ENCODE measurements at regions not wholly inside any gene's neighbourhood (a gene's known extent, or its start where the extent isn't known, plus 50 kb on each side); places are given as distances from the start of the nearest gene placed in this dataset.

GRCh38 chr21:22288885-22289499 lies 1290.8 kb downstream of the NCAM2 start:
- no peaks in the 10 kb centered on the region for H3K9me3 ChIP-seq (ENCODE audit: control insufficient read depth in 1 of 2, low read length in 2 of 2)
- POLR2A ChIA-PET (ENCODE audit: partially characterized antibody) = no interaction called here
- no peaks in the 10 kb centered on the region for H3K4me1 Mint-ChIP-seq
- no peaks in the 10 kb centered on the region for H3K27me3 ChIP-seq (ENCODE audit: insufficient read depth, low read length)
- no peak overlapping the region for H3K27ac ChIP-seq (ENCODE audit: low read depth, low read length)
- no peaks in the 10 kb centered on the region for H3K36me3 Mint-ChIP-seq
- peaks cover 0 to 13% (median 5%) of the 10 kb centered on the region in 8 donors for H3K9me3 Mint-ChIP-seq
- CTCF ChIA-PET (ENCODE audit: partially characterized antibody) = no interaction called here
- no peak for DNase-seq
- H3K27ac Mint-ChIP-seq = no peak overlapping the region
- H3K4me3 ChIP-seq (ENCODE audit: low read length in 2 of 2) = no peak overlapping the region
- intact Hi-C loops (cut with micrococcal nuclease) = no loop called here
- no peaks in the 10 kb centered on the region for H3K36me3 ChIP-seq (ENCODE audit: insufficient read depth, low read length)
- no peaks in the 10 kb centered on the region for H3K4me1 ChIP-seq (ENCODE audit: insufficient read depth, low read length)
- H3K27me3 Mint-ChIP-seq = no peaks in the 10 kb centered on the region
- no peak overlapping the region for H3K4me3 Mint-ChIP-seq

GRCh38 chr21:22292144-22292543 lies 1293.9 kb downstream of the NCAM2 start:
- Mint-ChIP-seq H3K27me3 (no peaks in the 10 kb centered on the region), H3K27ac (no peak overlapping the region), H3K4me1 (no peaks in the 10 kb centered on the region), H3K4me3 (no peak overlapping the region), H3K36me3 (no peaks in the 10 kb centered on the region), H3K9me3 (peaks cover 0 to 6% (median 3%) of the 10 kb centered on the region in 8 donors)
- no peak overlapping the region for H3K27ac ChIP-seq (ENCODE audit: low read depth, low read length)
- intact Hi-C loops (cut with micrococcal nuclease) = no loop called here
- CTCF ChIA-PET (ENCODE audit: partially characterized antibody) = no interaction called here
- H3K4me3 ChIP-seq (ENCODE audit: low read length in 2 of 2) = no peak overlapping the region
- H3K4me1 ChIP-seq (ENCODE audit: insufficient read depth, low read length) = no peaks in the 10 kb centered on the region
- no peaks in the 10 kb centered on the region for H3K36me3 ChIP-seq (ENCODE audit: insufficient read depth, low read length)
- no peak for DNase-seq
- no peaks in the 10 kb centered on the region for H3K27me3 ChIP-seq (ENCODE audit: insufficient read depth, low read length)
- POLR2A ChIA-PET (ENCODE audit: partially characterized antibody) = no interaction called here
- no peaks in the 10 kb centered on the region for H3K9me3 ChIP-seq (ENCODE audit: control insufficient read depth in 1 of 2, low read length in 2 of 2)

GRCh38 chr21:22297575-22297974 lies 1299.4 kb downstream of the NCAM2 start:
- H3K9me3 ChIP-seq (ENCODE audit: control insufficient read depth in 1 of 2, low read length in 2 of 2) = no peaks in the 10 kb centered on the region
- Mint-ChIP-seq H3K4me3 (no peak overlapping the region), H3K4me1 (no peaks in the 10 kb centered on the region), H3K27ac (no peak overlapping the region), H3K27me3 (no peaks in the 10 kb centered on the region), H3K36me3 (no peaks in the 10 kb centered on the region), H3K9me3 (peaks cover 0 to 8% (median 5%) of the 10 kb centered on the region in 8 donors)
- no peak overlapping the region for H3K27ac ChIP-seq (ENCODE audit: low read depth, low read length)
- ChIA-PET POLR2A (ENCODE audit: partially characterized antibody) (no interaction called here), CTCF (ENCODE audit: partially characterized antibody) (no interaction called here)
- no peak overlapping the region for H3K4me3 ChIP-seq (ENCODE audit: low read length in 2 of 2)
- no peaks in the 10 kb centered on the region for H3K36me3 ChIP-seq (ENCODE audit: insufficient read depth, low read length)
- no peak for DNase-seq
- no peaks in the 10 kb centered on the region for H3K27me3 ChIP-seq (ENCODE audit: insufficient read depth, low read length)
- intact Hi-C loops (cut with micrococcal nuclease) = no loop called here
- no peaks in the 10 kb centered on the region for H3K4me1 ChIP-seq (ENCODE audit: insufficient read depth, low read length)

GRCh38 chr21:22311741-22312462 lies 1313.7 kb downstream of the NCAM2 start:
- intact Hi-C loops (cut with micrococcal nuclease) = no loop called here
- no peak for DNase-seq

GRCh38 chr21:22314963-22315362 lies 1316.8 kb downstream of the NCAM2 start:
- Histone ChIP-seq H3K36me3 (ENCODE audit: insufficient read depth, low read length) (no peaks in the 10 kb centered on the region), H3K4me3 (ENCODE audit: low read length in 2 of 2) (no peak overlapping the region), H3K27me3 (ENCODE audit: insufficient read depth, low read length) (no peaks in the 10 kb centered on the region), H3K4me1 (ENCODE audit: insufficient read depth, low read length) (no peaks in the 10 kb centered on the region), H3K9me3 (ENCODE audit: control insufficient read depth in 1 of 2, low read length in 2 of 2) (no peaks in the 10 kb centered on the region), H3K27ac (ENCODE audit: low read depth, low read length) (no peak overlapping the region)
- H3K27ac Mint-ChIP-seq = no peak overlapping the region
- DNase-seq = no peak
- peaks cover 0 to 10% (median 3%) of the 10 kb centered on the region in 8 donors for H3K9me3 Mint-ChIP-seq
- ChIA-PET POLR2A (ENCODE audit: partially characterized antibody) (no interaction called here), CTCF (ENCODE audit: partially characterized antibody) (no interaction called here)
- no peaks in the 10 kb centered on the region for H3K36me3 Mint-ChIP-seq
- no peaks in the 10 kb centered on the region for H3K4me1 Mint-ChIP-seq
- H3K4me3 Mint-ChIP-seq = no peak overlapping the region
- H3K27me3 Mint-ChIP-seq = no peaks in the 10 kb centered on the region
- intact Hi-C loops (cut with micrococcal nuclease) = no loop called here

More at GRCh38 chr21:22311741-22312462, 1313.7 kb downstream of the NCAM2 start:
- no peaks in the 10 kb centered on the region for H3K4me1 ChIP-seq (ENCODE audit: insufficient read depth, low read length)
- no peaks in the 10 kb centered on the region for H3K27me3 ChIP-seq (ENCODE audit: insufficient read depth, low read length)
- no peak overlapping the region for H3K4me3 ChIP-seq (ENCODE audit: low read length in 2 of 2)
- no peaks in the 10 kb centered on the region for H3K9me3 ChIP-seq (ENCODE audit: control insufficient read depth in 1 of 2, low read length in 2 of 2)
- Mint-ChIP-seq H3K27ac (no peak overlapping the region), H3K9me3 (peaks cover 0 to 14% (median 3%) of the 10 kb centered on the region in 8 donors), H3K4me1 (no peaks in the 10 kb centered on the region), H3K27me3 (no peaks in the 10 kb centered on the region), H3K36me3 (no peaks in the 10 kb centered on the region), H3K4me3 (no peak overlapping the region)
- no peak overlapping the region for H3K27ac ChIP-seq (ENCODE audit: low read depth, low read length)
- no peaks in the 10 kb centered on the region for H3K36me3 ChIP-seq (ENCODE audit: insufficient read depth, low read length)
- CTCF ChIA-PET (ENCODE audit: partially characterized antibody) = no interaction called here
- POLR2A ChIA-PET (ENCODE audit: partially characterized antibody) = no interaction called here

GRCh38 chr21:22319435-22319834 lies 1321.2 kb downstream of the NCAM2 start:
- H3K9me3 Mint-ChIP-seq = peaks cover 0 to 5% (median 0%) of the 10 kb centered on the region in 8 donors
- no peaks in the 10 kb centered on the region for H3K36me3 Mint-ChIP-seq
- Histone ChIP-seq H3K4me3 (ENCODE audit: low read length in 2 of 2) (no peak overlapping the region), H3K4me1 (ENCODE audit: insufficient read depth, low read length) (no peaks in the 10 kb centered on the region), H3K9me3 (ENCODE audit: control insufficient read depth in 1 of 2, low read length in 2 of 2) (no peaks in the 10 kb centered on the region), H3K27ac (ENCODE audit: low read depth, low read length) (no peak overlapping the region), H3K36me3 (ENCODE audit: insufficient read depth, low read length) (no peaks in the 10 kb centered on the region), H3K27me3 (ENCODE audit: insufficient read depth, low read length) (no peaks in the 10 kb centered on the region)
- H3K27me3 Mint-ChIP-seq = no peaks in the 10 kb centered on the region
- POLR2A ChIA-PET (ENCODE audit: partially characterized antibody) = no interaction called here
- H3K4me1 Mint-ChIP-seq = no peaks in the 10 kb centered on the region
- no peak overlapping the region for H3K4me3 Mint-ChIP-seq
- CTCF ChIA-PET (ENCODE audit: partially characterized antibody) = no interaction called here
- intact Hi-C loops (cut with micrococcal nuclease) = no loop called here
- H3K27ac Mint-ChIP-seq = no peak overlapping the region
- no peak for DNase-seq

GRCh38 chr21:22342889-22343288 lies 1344.7 kb downstream of the NCAM2 start:
- POLR2A ChIA-PET (ENCODE audit: partially characterized antibody) = no interaction called here
- no peak overlapping the region for H3K4me3 ChIP-seq (ENCODE audit: low read length in 2 of 2)
- no peak overlapping the region for H3K4me3 Mint-ChIP-seq
- intact Hi-C loops (cut with micrococcal nuclease) = no loop called here
- CTCF ChIA-PET (ENCODE audit: partially characterized antibody) = no interaction called here
- H3K27ac Mint-ChIP-seq = no peak overlapping the region
- no peak for DNase-seq
- H3K27me3 ChIP-seq (ENCODE audit: insufficient read depth, low read length) = no peaks in the 10 kb centered on the region
- peaks cover 0 to 4% of the 10 kb centered on the region in 2 donors for H3K9me3 ChIP-seq (ENCODE audit: control insufficient read depth in 1 of 2, low read length in 2 of 2)
- no peaks in the 10 kb centered on the region for H3K36me3 Mint-ChIP-seq
- no peaks in the 10 kb centered on the region for H3K4me1 Mint-ChIP-seq
- H3K27ac ChIP-seq (ENCODE audit: low read depth, low read length) = no peak overlapping the region
- H3K4me1 ChIP-seq (ENCODE audit: insufficient read depth, low read length) = no peaks in the 10 kb centered on the region
- H3K9me3 Mint-ChIP-seq = peaks cover under 1 to 37% (median 20%) of the 10 kb centered on the region in 8 donors
- H3K36me3 ChIP-seq (ENCODE audit: insufficient read depth, low read length) = no peaks in the 10 kb centered on the region
- no peaks in the 10 kb centered on the region for H3K27me3 Mint-ChIP-seq

All from CD4-positive, alpha-beta memory T cell (primary cell).